Glutamatergic neuron (in vitro differentiated cells): ENCODE measurements at regions not wholly inside any gene's neighbourhood (a gene's known extent, or its start where the extent isn't known, plus 50 kb on each side); places are given as distances from the start of the nearest gene placed in this dataset.

Experiments used
- DNase-seq: peaks from one replicate; pipeline ENCODE4 v3.0.0; 2022
- H3K27ac Mint-ChIP-seq: one replicate; pipeline ENCODE4 v1.8.0; 2020; ENCODE audit warnings: mild to moderate bottlenecking, mixed read lengths, inconsistent platforms; ENCODE audit not compliant: unreplicated experiment
- H3K27me3 Mint-ChIP-seq: one replicate; pipeline ENCODE4 v1.8.0; 2020; ENCODE audit warnings: mild to moderate bottlenecking, moderate library complexity, mixed read lengths, inconsistent platforms; ENCODE audit not compliant: unreplicated experiment
- H3K36me3 Mint-ChIP-seq: one replicate; pipeline ENCODE4 v1.8.0; 2020; ENCODE audit warnings: mild to moderate bottlenecking, mixed read lengths, inconsistent platforms; ENCODE audit not compliant: unreplicated experiment
- H3K4me1 Mint-ChIP-seq: one replicate; pipeline ENCODE4 v1.8.0; 2020; ENCODE audit warnings: mild to moderate bottlenecking, low read depth, mixed read lengths, inconsistent platforms; ENCODE audit not compliant: unreplicated experiment
- H3K4me3 Mint-ChIP-seq: one replicate; pipeline ENCODE4 v1.8.0; 2020; ENCODE audit warnings: mild to moderate bottlenecking, mixed read lengths, inconsistent platforms; ENCODE audit not compliant: unreplicated experiment
- H3K9me3 Mint-ChIP-seq: one replicate; pipeline ENCODE4 v1.8.0; 2020; ENCODE audit warnings: mild to moderate bottlenecking, moderate library complexity, mixed read lengths, inconsistent platforms; ENCODE audit not compliant: unreplicated experiment
- TF ChIP-seq, protein P1 (sequence below): fragments of 200-600 bp; sonication (generic); IDR thresholded peaks from one replicate; pipeline ENCODE4 v1.5.0; 2021; ENCODE audit not compliant: partially characterized antibody, unreplicated experiment

DNA sequence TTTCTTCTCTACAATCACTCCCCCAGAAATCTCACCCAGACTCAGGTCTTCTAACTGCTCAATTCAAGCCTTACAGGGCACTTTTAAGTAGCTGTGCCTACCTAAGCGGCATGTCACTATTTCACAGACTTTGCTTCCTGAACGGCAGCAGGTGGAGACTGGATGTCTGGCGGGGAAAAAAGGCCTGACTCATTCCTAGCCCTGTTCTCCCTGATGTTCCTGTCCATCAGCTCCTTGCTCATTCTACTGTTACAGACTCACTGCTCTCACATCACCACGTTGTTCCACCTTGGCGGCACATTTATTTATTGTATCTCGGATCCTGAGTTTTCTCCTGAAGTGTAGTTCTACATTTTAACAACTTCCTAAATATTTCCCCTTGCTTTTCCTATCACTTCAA is 52.6 kb upstream of the ATP11B start:
- peak; percentile 19 for DNase-seq
- H3K4me3 Mint-ChIP-seq: peak overlapping the region; percentile 63
- H3K9me3 Mint-ChIP-seq: no peaks in the 10 kb centered on the region
- H3K36me3 Mint-ChIP-seq: no peaks in the 10 kb centered on the region
- H3K27ac Mint-ChIP-seq: peak overlapping the region; percentile 75
- H3K27me3 Mint-ChIP-seq: no peaks in the 10 kb centered on the region
- TF ChIP-seq, protein P1, sequence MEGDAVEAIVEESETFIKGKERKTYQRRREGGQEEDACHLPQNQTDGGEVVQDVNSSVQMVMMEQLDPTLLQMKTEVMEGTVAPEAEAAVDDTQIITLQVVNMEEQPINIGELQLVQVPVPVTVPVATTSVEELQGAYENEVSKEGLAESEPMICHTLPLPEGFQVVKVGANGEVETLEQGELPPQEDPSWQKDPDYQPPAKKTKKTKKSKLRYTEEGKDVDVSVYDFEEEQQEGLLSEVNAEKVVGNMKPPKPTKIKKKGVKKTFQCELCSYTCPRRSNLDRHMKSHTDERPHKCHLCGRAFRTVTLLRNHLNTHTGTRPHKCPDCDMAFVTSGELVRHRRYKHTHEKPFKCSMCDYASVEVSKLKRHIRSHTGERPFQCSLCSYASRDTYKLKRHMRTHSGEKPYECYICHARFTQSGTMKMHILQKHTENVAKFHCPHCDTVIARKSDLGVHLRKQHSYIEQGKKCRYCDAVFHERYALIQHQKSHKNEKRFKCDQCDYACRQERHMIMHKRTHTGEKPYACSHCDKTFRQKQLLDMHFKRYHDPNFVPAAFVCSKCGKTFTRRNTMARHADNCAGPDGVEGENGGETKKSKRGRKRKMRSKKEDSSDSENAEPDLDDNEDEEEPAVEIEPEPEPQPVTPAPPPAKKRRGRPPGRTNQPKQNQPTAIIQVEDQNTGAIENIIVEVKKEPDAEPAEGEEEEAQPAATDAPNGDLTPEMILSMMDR: no peak
- peaks cover 22% of the 10 kb centered on the region for H3K4me1 Mint-ChIP-seq

DNA sequence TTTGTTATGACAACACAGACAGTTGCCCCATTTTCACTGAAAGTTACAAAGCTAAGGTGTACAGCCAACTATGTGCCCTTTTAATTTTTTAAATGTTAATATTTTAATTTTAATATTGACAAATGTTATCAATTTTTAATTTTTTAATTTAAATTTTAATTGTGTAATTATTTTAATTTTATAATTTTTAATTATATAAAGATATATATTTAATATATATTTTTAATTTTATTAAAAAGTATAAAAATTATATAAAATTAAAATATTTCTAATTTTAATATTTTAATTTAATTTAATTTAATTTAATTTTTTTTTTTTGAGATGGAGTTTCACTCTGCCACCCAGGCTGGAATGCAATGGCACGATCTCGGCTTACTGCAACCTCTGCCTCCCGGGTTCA is 52.1 kb upstream of the ATP11B start:
- DNase-seq: no peak
- Mint-ChIP-seq H3K27me3 (no peaks in the 10 kb centered on the region), H3K9me3 (no peaks in the 10 kb centered on the region), H3K36me3 (no peaks in the 10 kb centered on the region), H3K4me1 (peaks cover 22% of the 10 kb centered on the region), H3K27ac (no peak overlapping the region), H3K4me3 (no peak overlapping the region)
- TF ChIP-seq, protein P1: no peak
